ENCODE measurements at regions not wholly inside any gene's neighbourhood (a gene's known extent, or its start where the extent isn't known, plus 50 kb on each side); places are given as distances from the start of the nearest gene placed in this dataset.

DNA sequence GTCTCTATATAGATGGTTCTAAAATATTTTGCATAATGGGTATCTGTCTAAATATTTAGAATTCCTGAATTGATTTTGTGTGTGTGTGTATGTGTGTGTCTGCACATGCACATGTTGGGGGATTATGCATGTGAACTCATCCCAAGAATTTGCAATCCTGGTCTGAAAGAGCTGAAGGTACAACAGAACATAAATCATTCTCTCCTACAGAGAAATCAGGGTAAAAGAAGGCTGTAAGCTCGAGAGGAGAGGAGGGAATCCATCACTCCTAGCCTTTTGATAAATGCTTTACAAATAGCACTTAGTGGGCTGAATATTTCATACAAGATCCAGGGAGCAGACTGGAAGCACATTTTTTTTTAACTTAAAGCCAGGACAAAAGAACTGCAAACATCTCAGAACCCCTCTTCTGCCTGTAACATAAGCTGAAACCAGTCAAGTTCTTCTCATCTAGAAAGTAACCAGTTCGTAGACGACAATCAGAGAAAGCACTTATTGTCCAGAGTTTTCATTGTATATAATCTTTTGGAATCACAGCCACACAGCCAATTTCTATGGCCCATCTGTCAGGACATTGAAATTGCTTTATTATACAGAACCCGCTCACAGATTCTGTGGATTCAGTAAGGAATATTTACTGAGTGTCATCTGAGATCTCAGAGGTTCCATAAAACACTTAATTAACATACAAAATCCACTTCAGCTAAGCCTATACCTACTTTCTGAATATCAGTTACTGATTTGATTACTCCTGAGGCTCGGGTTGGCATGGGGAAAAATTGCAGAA, 541.4 kb upstream of the ZNF462 start:
- no peak for DNase-seq (ENCODE audit: low read depth, low spot score)

- no peak for DNase-seq (ENCODE audit: low read depth, low spot score)
These were observed 540.2 kb upstream of the ZNF462 start for GRCh38 chr9:106322706-106323245.

GRCh38 chr9:106324053-106324585, 538.8 kb upstream of the ZNF462 start:
- no peak for DNase-seq (ENCODE audit: low read depth, low spot score)

GRCh38 chr9:106324591-106325280, 538.2 kb upstream of the ZNF462 start:
- DNase-seq (ENCODE audit: low read depth, low spot score): no peak

GRCh38 chr9:106326493-106326892, 536.5 kb upstream of the ZNF462 start:
- no peak for DNase-seq (ENCODE audit: low read depth, low spot score)

GRCh38 chr9:106333481-106333880, 529.5 kb upstream of the ZNF462 start:
- DNase-seq (ENCODE audit: low read depth, low spot score): no peak

- no peak for DNase-seq (ENCODE audit: low read depth, low spot score)
These were observed 528.9 kb upstream of the ZNF462 start for GRCh38 chr9:106334081-106334480.

DNA sequence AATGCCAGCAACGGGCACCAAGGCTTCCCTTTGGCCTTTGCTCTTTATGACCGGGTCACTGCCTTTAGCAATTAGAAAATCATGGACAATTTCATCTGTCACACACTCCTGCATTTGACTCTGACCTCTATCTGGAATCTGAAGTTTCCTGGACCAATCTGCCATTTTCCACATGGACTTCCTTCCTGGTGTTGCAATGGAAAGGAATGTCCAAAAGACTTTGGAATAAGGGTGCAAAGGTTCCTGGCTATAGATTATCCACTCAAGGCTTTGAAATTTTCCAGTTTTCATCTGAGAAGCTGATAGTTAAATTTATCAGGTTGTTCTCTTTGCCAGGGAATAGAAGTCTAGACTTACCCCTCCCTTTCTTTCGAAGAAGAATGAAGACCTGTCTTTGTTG, 523.1 kb upstream of the ZNF462 start:
- no peak for DNase-seq (ENCODE audit: low read depth, low spot score)

GRCh38 chr9:106350777-106351176, 512.2 kb upstream of the ZNF462 start:
- DNase-seq (ENCODE audit: low read depth, low spot score): no peak

DNA sequence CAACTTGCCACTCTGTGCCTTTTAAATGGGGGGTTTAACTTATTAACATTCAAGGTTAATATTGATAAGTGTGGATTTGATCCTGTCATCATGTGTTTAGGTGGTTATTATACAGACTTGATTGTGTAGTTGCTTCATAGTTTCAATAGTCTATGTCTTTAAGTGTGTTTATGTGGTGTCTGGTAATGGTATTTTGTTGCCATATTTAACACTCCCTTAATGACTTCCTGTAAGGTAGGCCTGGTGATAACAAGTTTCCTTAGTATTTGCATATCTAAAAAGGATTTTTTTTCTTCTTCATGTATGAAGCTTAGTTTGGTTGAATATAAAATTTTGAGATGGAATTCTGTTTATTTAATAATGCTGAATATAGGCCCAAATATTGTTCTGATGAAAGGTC, 506.0 kb upstream of the ZNF462 start:
- DNase-seq (ENCODE audit: low read depth, low spot score): no peak

DNA sequence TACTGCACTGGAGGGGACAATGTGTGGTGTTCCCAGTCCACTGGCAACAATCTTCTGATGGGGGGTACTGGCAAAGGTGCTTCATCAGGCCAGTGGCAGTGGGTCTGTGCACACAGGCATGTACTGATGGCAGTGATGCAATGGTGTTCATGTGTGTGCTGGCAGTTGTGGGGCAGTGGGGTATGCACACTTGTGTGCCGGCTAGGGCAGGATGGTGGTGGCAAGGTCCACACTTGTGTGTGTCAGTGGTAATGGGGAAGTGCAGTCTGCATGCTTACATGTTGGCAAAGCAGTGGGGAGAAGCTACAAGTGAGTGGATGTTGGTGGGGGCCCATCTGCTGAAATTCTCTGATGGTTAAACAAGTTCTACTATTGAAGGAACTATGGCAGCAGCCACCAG, 504.6 kb upstream of the ZNF462 start:
- no peak for DNase-seq (ENCODE audit: low read depth, low spot score)

DNA sequence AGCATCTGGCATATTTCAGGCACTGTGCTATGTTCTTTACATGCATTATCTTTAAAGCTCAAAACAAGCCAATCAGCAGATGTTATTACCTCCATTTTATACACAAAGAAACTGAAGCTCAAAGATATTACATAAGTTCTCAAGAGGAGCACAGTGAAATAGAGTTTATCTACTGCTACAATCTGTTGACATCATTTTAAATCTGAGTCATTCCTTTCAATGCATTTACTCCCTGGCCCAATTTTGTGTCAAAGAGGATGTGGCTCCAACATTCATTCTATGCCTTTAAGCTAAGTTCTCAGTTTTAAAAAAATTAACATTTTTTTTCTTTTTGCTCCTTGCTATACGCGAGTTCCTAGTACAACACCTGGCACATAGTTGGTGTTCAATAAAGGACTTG, 486.3 kb upstream of the ZNF462 start:
- DNase-seq (ENCODE audit: low read depth, low spot score): no peak

DNA sequence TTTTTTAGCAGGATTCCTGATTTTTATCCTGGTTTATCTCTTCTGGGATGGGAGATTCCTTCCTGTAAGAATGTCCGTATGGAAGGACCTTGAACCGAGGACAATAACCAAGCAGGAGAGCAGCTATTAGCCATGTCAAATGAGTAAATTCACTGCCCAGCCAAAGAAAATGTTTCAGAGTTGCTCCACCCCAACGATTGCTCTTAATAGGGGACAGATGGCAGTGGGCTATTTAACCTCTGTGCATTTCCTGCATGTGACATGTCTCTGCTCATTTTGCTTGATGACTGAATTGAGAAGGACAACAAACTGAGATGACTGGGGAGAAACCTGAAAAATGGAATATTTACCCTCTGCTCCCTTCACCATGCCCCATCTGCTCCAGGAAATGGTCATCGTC, 479.9 kb upstream of the ZNF462 start:
- DNase-seq (ENCODE audit: low read depth, low spot score): no peak

DNA sequence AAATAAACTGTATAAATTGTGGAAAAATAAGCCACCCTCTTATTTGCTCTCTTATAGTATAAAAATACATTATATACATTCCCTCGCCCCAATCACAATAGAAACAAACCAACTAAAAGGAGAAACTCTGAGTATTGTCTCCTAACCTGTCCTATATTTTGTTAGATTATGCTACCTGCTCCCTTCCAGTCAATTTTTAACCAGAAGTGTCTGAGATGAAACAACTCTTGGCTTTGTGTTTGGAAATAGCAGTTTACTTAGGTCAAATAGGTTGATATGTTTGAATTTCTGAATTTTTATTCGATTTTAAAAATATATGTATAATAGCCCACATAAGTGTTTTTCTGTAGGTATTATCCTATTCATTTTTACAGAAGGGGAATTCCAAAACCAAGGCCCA, 475.0 kb upstream of the ZNF462 start:
- no peak for DNase-seq (ENCODE audit: low read depth, low spot score)

GRCh38 chr9:106393226-106393625, 469.7 kb upstream of the ZNF462 start:
- no peak for DNase-seq (ENCODE audit: low read depth, low spot score)

DNA sequence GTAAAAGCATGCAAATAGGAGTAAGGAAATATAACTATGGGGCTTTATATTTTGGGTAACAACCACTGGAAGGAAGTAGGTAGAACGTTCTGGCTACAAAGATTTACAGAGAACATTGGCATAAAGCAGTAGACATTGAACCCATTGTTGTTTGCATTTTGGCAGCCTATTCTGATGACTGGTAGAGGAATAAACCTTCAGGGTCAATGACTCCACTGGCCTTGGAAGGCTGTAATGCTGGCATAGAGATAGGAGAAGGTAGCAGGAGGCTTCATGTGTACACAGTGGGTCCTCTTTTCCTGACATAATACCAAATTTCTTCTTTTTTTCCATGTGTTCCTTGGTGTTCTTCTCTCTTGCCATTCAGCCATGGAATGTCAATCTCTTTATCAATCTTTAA, 462.8 kb upstream of the ZNF462 start:
- no peak for DNase-seq (ENCODE audit: low read depth, low spot score)

- DNase-seq (ENCODE audit: low read depth, low spot score): no peak
These were observed 462.0 kb upstream of the ZNF462 start for GRCh38 chr9:106400950-106401349.

DNA sequence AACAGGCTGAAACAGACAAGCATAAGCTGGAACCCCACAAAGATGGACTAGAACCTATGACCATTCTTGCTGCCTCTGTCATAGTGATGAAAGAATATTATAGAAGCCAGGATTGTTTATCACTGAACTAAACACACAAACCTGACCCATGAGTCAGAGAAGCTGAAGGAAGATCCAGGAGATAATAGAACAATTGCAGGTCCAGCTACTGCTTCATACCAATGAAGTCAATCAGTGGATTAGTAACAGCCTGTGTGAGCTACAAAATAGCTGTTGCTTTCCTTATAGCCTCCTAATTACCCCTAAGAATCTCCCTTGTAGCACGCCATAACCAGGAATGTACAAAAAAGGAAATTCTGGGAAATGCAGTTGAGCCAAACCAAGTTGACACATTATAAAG, 459.9 kb upstream of the ZNF462 start:
- DNase-seq (ENCODE audit: low read depth, low spot score): no peak

- DNase-seq (ENCODE audit: low read depth, low spot score): no peak
These were observed 458.8 kb upstream of the ZNF462 start for GRCh38 chr9:106404137-106404536.

DNA sequence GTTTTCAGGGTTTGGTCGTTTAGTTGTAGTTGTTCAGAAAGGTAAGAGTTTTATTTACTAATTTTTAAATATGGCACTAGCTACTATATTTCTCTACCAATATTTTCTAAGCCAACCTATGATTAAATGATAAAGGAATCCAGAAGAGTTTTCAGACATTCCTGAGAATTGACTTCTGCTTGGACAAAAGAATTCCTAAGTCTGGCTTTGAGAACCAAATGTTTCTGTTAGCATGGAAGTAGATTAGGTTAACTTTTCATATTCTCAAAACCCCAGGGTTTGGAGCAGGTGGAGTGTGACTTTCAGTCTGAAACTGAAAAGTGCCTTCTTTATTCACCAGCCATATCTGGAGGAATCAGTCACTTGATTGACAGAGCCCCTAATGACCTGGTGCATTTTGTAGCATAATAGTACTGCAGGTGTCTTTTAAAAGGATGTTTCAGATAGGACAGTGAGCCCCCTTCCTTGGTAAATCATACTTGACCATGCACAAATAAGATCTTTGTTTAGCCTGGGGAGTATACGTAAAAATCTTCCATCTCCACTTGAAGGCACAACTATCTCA, 457.0 kb upstream of the ZNF462 start:
- DNase-seq (ENCODE audit: low read depth, low spot score): no peak

GRCh38 chr9:106414042-106414441, 448.9 kb upstream of the ZNF462 start:
- no peak for DNase-seq (ENCODE audit: low read depth, low spot score)

DNA sequence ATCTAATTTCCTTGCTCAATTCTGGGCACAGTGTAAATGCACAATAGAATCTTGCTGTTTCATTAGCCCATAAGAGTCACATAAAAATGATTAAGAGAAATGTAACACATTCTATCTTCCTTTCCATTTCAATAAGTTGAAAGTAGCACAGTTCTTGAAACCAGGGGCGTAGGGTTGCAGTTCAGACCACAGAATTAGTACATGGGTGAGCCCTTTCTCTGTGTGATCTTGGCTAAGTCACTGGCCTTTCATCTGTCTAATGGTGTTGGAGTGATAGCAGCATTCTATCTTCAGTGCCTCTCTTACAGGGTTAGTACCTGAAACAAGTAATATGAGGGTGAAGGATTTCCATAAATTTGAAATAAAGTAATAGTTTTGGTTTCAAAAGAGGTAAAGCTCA, 445.3 kb upstream of the ZNF462 start:
- no peak for DNase-seq (ENCODE audit: low read depth, low spot score)
